HG03565 (cell line): ENCODE measurements at regions not wholly inside any gene's neighbourhood (a gene's known extent, or its start where the extent isn't known, plus 50 kb on each side); places are given as distances from the start of the nearest gene placed in this dataset.
"Not testable (repeated sequence)": the region's sequence is repeated elsewhere in the genome, so short reads cannot be mapped to it uniquely, and the experiment has no call there.

Experiments used
- ATAC-seq: cut with Tn5 transposase; IDR thresholded peaks from one replicate; pipeline ENCODE4 v1.9.1; 2021; ENCODE audit warnings: mild to moderate bottlenecking, moderate library complexity; ENCODE audit not compliant: unreplicated experiment

- ATAC-seq = not testable (repeated sequence)
Measured at GRCh38 chr7:84880326-84880997, 306.4 kb downstream of the SEMA3D start.

- no peak for ATAC-seq
Measured at GRCh38 chr7:84879570-84880325, 307.1 kb downstream of the SEMA3D start.

- no peak for ATAC-seq
Measured at GRCh38 chr7:84877943-84878570, 308.8 kb downstream of the SEMA3D start.

- ATAC-seq = no peak
Measured at GRCh38 chr7:84876061-84876821, 310.6 kb downstream of the SEMA3D start.

GRCh38 chr7:84865560-84865959 lies 321.3 kb downstream of the SEMA3D start:
- ATAC-seq = no peak

- no peak for ATAC-seq
Measured at GRCh38 chr7:84857336-84857735, 329.5 kb downstream of the SEMA3D start.

- ATAC-seq = no peak
Measured at GRCh38 chr7:84855758-84856157, 331.1 kb downstream of the SEMA3D start.

- not testable (repeated sequence) for ATAC-seq
Measured at GRCh38 chr7:84848974-84849372, 337.9 kb downstream of the SEMA3D start.

GRCh38 chr7:84848219-84848973 lies 338.5 kb downstream of the SEMA3D start:
- ATAC-seq = no peak

- ATAC-seq = no peak
Measured at GRCh38 chr7:84847790-84848189, 339.1 kb downstream of the SEMA3D start.

- no peak for ATAC-seq
Measured at GRCh38 chr7:84847038-84847437, 339.8 kb downstream of the SEMA3D start.

- no peak for ATAC-seq
Measured at GRCh38 chr7:84845971-84846370, 340.9 kb downstream of the SEMA3D start.

- no peak for ATAC-seq
Measured at GRCh38 chr7:84844771-84845170, 342.1 kb downstream of the SEMA3D start.

GRCh38 chr7:84841809-84842208 lies 345.0 kb downstream of the SEMA3D start:
- ATAC-seq = no peak

- no peak for ATAC-seq
Measured at GRCh38 chr7:84838857-84839256, 348.0 kb downstream of the SEMA3D start.

- ATAC-seq = no peak
Measured at GRCh38 chr7:84837405-84837804, 349.5 kb downstream of the SEMA3D start.

- ATAC-seq = no peak
Measured at GRCh38 chr7:84829719-84830118, 357.1 kb downstream of the SEMA3D start.

- no peak for ATAC-seq
Measured at GRCh38 chr7:84824057-84824651, 362.7 kb downstream of the SEMA3D start.

- no peak for ATAC-seq
Measured at GRCh38 chr7:84823530-84823929, 363.3 kb downstream of the SEMA3D start.

GRCh38 chr7:84822941-84823510 lies 363.8 kb downstream of the SEMA3D start:
- ATAC-seq = no peak
